Calu3 (cell line): ENCODE measurements at regions not wholly inside any gene's neighbourhood (a gene's known extent, or its start where the extent isn't known, plus 50 kb on each side); places are given as distances from the start of the nearest gene placed in this dataset.

ENCODE experiments used
- BruUV-seq: library from RNA; stranded (reverse); fragments of 400-500 nt; replicated peaks from 2 replicates; lab custom pipeline; 2021; lab: Mats Ljungman, UMichigan
- CTCF ChIA-PET: fragments of 300-600 bp; sonication (Branson Sonifier 250); formaldehyde crosslinking; loops from one replicate; lab custom pipeline; 2022; ENCODE audit warnings: antibody characterized with exemption; lab: Charles Lee
- DNase-seq: peaks from one replicate; pipeline ENCODE4 v3.0.0; 2022
- H3K27ac Mint-ChIP-seq: one replicate; pipeline ENCODE4 v1.8.0; 2022; ENCODE audit warnings: mixed read lengths; ENCODE audit not compliant: unreplicated experiment
- H3K27me3 Mint-ChIP-seq: one replicate; pipeline ENCODE4 v1.8.0; 2022; ENCODE audit warnings: mixed read lengths; ENCODE audit not compliant: unreplicated experiment
- H3K36me3 Mint-ChIP-seq: one replicate; pipeline ENCODE4 v1.8.0; 2022; ENCODE audit warnings: mild to moderate bottlenecking, moderate library complexity, mixed read lengths; ENCODE audit not compliant: insufficient read depth, unreplicated experiment
- H3K4me1 Mint-ChIP-seq: one replicate; pipeline ENCODE4 v1.8.0; 2022; ENCODE audit warnings: mild to moderate bottlenecking, low read depth, mixed read lengths; ENCODE audit not compliant: unreplicated experiment
- H3K4me3 Mint-ChIP-seq: one replicate; pipeline ENCODE4 v1.8.0; 2022; ENCODE audit warnings: mild to moderate bottlenecking, low read depth, moderate library complexity, mixed read lengths; ENCODE audit not compliant: unreplicated experiment
- H3K9me3 Mint-ChIP-seq: one replicate; pipeline ENCODE4 v1.8.0; 2022; ENCODE audit warnings: low read depth, mixed read lengths; ENCODE audit not compliant: unreplicated experiment
- CTCF ChIP-seq: fragments of 200-600 bp; IDR thresholded peaks from one replicate; pipeline ENCODE4 v1.8.0; 2022; ENCODE audit warnings: antibody characterized with exemption; ENCODE audit not compliant: unreplicated experiment
- intact Hi-C: fragments of 100-400 bp; cut with micrococcal nuclease; formaldehyde crosslinking; loops from one replicate; pipeline ENCODE4 v1.10.0; 2022; ENCODE audit not compliant: unreplicated experiment

GRCh38 chr4:174144106-174144505, 139.4 kb downstream of the FBXO8 start:
- intact Hi-C loops, result no loop called here

GRCh38 chr4:174141876-174142275, 141.6 kb downstream of the FBXO8 start:
- no peak overlapping the region for H3K4me3 Mint-ChIP-seq
- H3K36me3 Mint-ChIP-seq, result no peaks in the 10 kb centered on the region
- no peak for TF ChIP-seq CTCF
- no peaks in the 10 kb centered on the region for H3K4me1 Mint-ChIP-seq
- CTCF ChIA-PET, result no interaction called here
- no peak for DNase-seq
- BruUV-seq, result no TSS peak
- no peaks in the 10 kb centered on the region for H3K9me3 Mint-ChIP-seq
- no peaks in the 10 kb centered on the region for H3K27me3 Mint-ChIP-seq
- intact Hi-C loops, result no loop called here
- H3K27ac Mint-ChIP-seq, result no peak overlapping the region

More at GRCh38 chr4:174144106-174144505, 139.4 kb downstream of the FBXO8 start:
- Mint-ChIP-seq H3K4me3 (no peak overlapping the region), H3K36me3 (no peaks in the 10 kb centered on the region), H3K9me3 (no peaks in the 10 kb centered on the region), H3K27me3 (no peaks in the 10 kb centered on the region), H3K27ac (no peak overlapping the region), H3K4me1 (no peaks in the 10 kb centered on the region)
- TF ChIP-seq CTCF, result no peak
- no peak for DNase-seq
- BruUV-seq, result no TSS peak
- CTCF ChIA-PET, result no interaction called here

- H3K9me3 Mint-ChIP-seq, result no peaks in the 10 kb centered on the region
- intact Hi-C loops, result no loop called here
- H3K27me3 Mint-ChIP-seq, result no peaks in the 10 kb centered on the region
- TF ChIP-seq CTCF, result no peak
- H3K4me1 Mint-ChIP-seq, result no peaks in the 10 kb centered on the region
- no peak for DNase-seq
- CTCF ChIA-PET, result no interaction called here
- H3K4me3 Mint-ChIP-seq, result no peak overlapping the region
- no TSS peak for BruUV-seq
- no peak overlapping the region for H3K27ac Mint-ChIP-seq
- no peaks in the 10 kb centered on the region for H3K36me3 Mint-ChIP-seq
Measured at GRCh38 chr4:174138616-174139015, 144.9 kb downstream of the FBXO8 start.

GRCh38 chr4:174137698-174138097, 145.8 kb downstream of the FBXO8 start:
- Mint-ChIP-seq H3K9me3 (no peaks in the 10 kb centered on the region), H3K27me3 (no peaks in the 10 kb centered on the region), H3K4me3 (no peak overlapping the region), H3K4me1 (no peaks in the 10 kb centered on the region), H3K36me3 (no peaks in the 10 kb centered on the region), H3K27ac (no peak overlapping the region)
- intact Hi-C loops, result no loop called here
- CTCF ChIA-PET, result interaction anchor here (0.7 kb wide), 1 partner anchor 21 kb away, joined by 3 read pairs; no protein-coding TSS in a partner anchor
- no peak for TF ChIP-seq CTCF
- BruUV-seq, result no TSS peak
- DNase-seq, result no peak
